ENCODE measurements at regions not wholly inside any gene's neighbourhood (a gene's known extent, or its start where the extent isn't known, plus 50 kb on each side); places are given as distances from the start of the nearest gene placed in this dataset.

- intact Hi-C loops (cut with micrococcal nuclease) (no loop called here), dilution Hi-C loops (cut with MboI; ENCODE audit: extremely low pct_ligation_motif_present, low sequenced_read_pairs) (no loop called here)
- CTCF ChIA-PET: no interaction called here
- no peaks in the 10 kb centered on the region for H3K9me3 ChIP-seq (replicated peaks; ENCODE audit: control insufficient read depth, insufficient read depth, low read length)
- TF ChIP-seq FOS (IDR thresholded peaks at IDR 0.05; ENCODE audit: borderline replicate concordance, insufficient read depth, low read length): no peak
- TF ChIP-seq CTCF (IDR thresholded peaks at IDR 0.05; ENCODE audit: extremely low read depth in 1 of 2, insufficient read depth in 1 of 2, low read depth in 1 of 2, low read length in 2 of 2): no peak
- TF ChIP-seq JUN (IDR thresholded peaks at IDR 0.05; ENCODE audit: borderline replicate concordance, insufficient read depth, insufficient read length, low read depth): no peak
- TF ChIP-seq POLR2AphosphoS5 (IDR thresholded peaks at IDR 0.05; ENCODE audit: insufficient read depth, low read depth, low read length): no peak
- TF ChIP-seq GATA2 (IDR thresholded peaks at IDR 0.05; ENCODE audit: insufficient read depth, insufficient read length, low read depth, low read length): no peak
- TF ChIP-seq MAX (IDR thresholded peaks at IDR 0.05; ENCODE audit: insufficient read depth, insufficient read length): no peak
- no peak for TF ChIP-seq EZH2 (IDR thresholded peaks at IDR 0.05; ENCODE audit: borderline replicate concordance, low read depth, low read length, severe bottlenecking)
- no peak for TF ChIP-seq POLR2A (IDR thresholded peaks at IDR 0.05; ENCODE audit: low read depth, low read length)
- no peak for TF ChIP-seq MYC (IDR thresholded peaks at IDR 0.05; ENCODE audit: low read depth, low read length)
- no peak overlapping the region for H3K4me3 ChIP-seq (replicated peaks in 1 of 3; ENCODE audit: insufficient read depth in 1 of 3, low read depth in 1 of 3, low read length in 3 of 3)
- H3K9me1 ChIP-seq (replicated peaks; ENCODE audit: control insufficient read depth, extremely low read depth, insufficient read depth, low read length): no peaks in the 10 kb centered on the region
- no peak overlapping the region for H3K27ac ChIP-seq (ENCODE audit: insufficient read depth, low read depth, low read length)
- POLR2A ChIA-PET: no interaction called here
- no peak overlapping the region for H3K4me2 ChIP-seq (ENCODE audit: insufficient read depth, low read length)
- no peaks in the 10 kb centered on the region for H3K79me2 ChIP-seq (ENCODE audit: control insufficient read depth, insufficient read depth, low read length)
- H4K20me1 ChIP-seq (replicated peaks; ENCODE audit: control insufficient read depth, extremely low read depth, insufficient read depth, low read length): no peaks in the 10 kb centered on the region
- no TSS peak for BruUV-seq (replicated peaks)
- DNase-seq (ENCODE audit: low read depth, low spot score) (no peak), FAIRE-seq (no peak)
- no peak overlapping the region for H2AFZ ChIP-seq (ENCODE audit: low read depth, low read length)
- H3K36me3 ChIP-seq (ENCODE audit: control insufficient read depth in 2 of 2, extremely low read depth in 1 of 2, insufficient read depth in 2 of 2, low read length in 2 of 2): no peaks in the 10 kb centered on the region
- no peaks in the 10 kb centered on the region for H3K4me1 ChIP-seq (ENCODE audit: control insufficient read depth, extremely low read depth, insufficient read depth, low read length)
- H3K9ac ChIP-seq (replicated peaks; ENCODE audit: extremely low read depth, insufficient read depth, low read length): no peak overlapping the region
- H3K27me3 ChIP-seq (ENCODE audit: control insufficient read depth in 2 of 2, insufficient read depth in 2 of 2, low read length in 2 of 2): peaks cover 0 to 6% of the 10 kb centered on the region in 2 experiments
These were observed 145.5 kb downstream of the ETS2 start for GRCh38 chr21:38951095-38951730.

All from endothelial cell of umbilical vein (primary cell).